Upper lobe of right lung (tissue), 1 donor: ENCODE measurements at regions not wholly inside any gene's neighbourhood (a gene's known extent, or its start where the extent isn't known, plus 50 kb on each side); places are given as distances from the start of the nearest gene placed in this dataset.

Source experiments
- ATAC-seq: fragments of 200-7000 bp; cut with Tn5 transposase; one replicate; pipeline ENCODE4 v1.9.1; 2020; ENCODE audit warnings: mild to moderate bottlenecking, moderate library complexity
- DNase-seq: peaks from one replicate; pipeline ENCODE4 v3.0.0-alpha.2; 2020
- H3K27ac ChIP-seq: fragments of 200-600 bp; one replicate; pipeline ENCODE4 v1.8.0; 2022
- H3K27me3 ChIP-seq: fragments of 200-600 bp; one replicate; pipeline ENCODE4 v1.8.0; 2022; ENCODE audit warnings: mild to moderate bottlenecking
- H3K36me3 ChIP-seq: fragments of 200-600 bp; one replicate; pipeline ENCODE4 v1.8.0; 2022
- H3K4me1 ChIP-seq: fragments of 200-600 bp; one replicate; pipeline ENCODE4 v1.8.0; 2022
- H3K4me3 ChIP-seq: fragments of 200-600 bp; one replicate; pipeline ENCODE4 v1.8.0; 2022; ENCODE audit warnings: mild to moderate bottlenecking
- H3K9me3 ChIP-seq: fragments of 200-600 bp; one replicate; pipeline ENCODE4 v1.8.0; 2022
- intact Hi-C: fragments of 100-400 bp; cut with DNase I; formaldehyde crosslinking; loops from one replicate; pipeline ENCODE4 v1.11.0; 2022
- TF ChIP-seq, protein P1 (sequence below): fragments of 200-600 bp; IDR thresholded peaks from one replicate; pipeline ENCODE4 v1.8.0; 2022; ENCODE audit warnings: antibody characterized with exemption
- donor health status: DM: no; HTN: yes; CAD: no; lungs with severe emphysema.

DNA sequence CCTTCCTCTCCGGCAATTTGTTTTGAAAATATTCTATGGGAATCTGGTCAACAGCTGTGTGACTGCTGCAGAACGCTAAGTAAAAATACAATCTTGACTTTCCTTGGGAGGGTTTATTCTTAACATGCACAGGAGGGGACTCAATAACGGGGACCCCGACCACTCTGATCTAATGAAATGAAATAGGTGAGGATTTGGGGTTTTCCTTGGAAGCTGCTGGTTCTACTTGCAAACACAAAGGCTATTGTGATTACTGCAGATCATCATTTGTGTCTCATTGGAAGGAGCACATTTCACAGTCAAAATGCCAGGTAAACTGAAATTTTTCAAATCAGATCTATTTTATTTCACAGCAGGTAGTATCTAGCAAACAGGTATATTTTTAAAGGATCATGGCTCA is 366.1 kb downstream of the SHANK2 start:
- H3K4me1 ChIP-seq, result no peaks in the 10 kb centered on the region
- no peaks in the 10 kb centered on the region for H3K36me3 ChIP-seq
- no peak for ATAC-seq
- no peaks in the 10 kb centered on the region for H3K9me3 ChIP-seq
- no peak overlapping the region for H3K4me3 ChIP-seq
- no peak for DNase-seq
- TF ChIP-seq, protein P1, sequence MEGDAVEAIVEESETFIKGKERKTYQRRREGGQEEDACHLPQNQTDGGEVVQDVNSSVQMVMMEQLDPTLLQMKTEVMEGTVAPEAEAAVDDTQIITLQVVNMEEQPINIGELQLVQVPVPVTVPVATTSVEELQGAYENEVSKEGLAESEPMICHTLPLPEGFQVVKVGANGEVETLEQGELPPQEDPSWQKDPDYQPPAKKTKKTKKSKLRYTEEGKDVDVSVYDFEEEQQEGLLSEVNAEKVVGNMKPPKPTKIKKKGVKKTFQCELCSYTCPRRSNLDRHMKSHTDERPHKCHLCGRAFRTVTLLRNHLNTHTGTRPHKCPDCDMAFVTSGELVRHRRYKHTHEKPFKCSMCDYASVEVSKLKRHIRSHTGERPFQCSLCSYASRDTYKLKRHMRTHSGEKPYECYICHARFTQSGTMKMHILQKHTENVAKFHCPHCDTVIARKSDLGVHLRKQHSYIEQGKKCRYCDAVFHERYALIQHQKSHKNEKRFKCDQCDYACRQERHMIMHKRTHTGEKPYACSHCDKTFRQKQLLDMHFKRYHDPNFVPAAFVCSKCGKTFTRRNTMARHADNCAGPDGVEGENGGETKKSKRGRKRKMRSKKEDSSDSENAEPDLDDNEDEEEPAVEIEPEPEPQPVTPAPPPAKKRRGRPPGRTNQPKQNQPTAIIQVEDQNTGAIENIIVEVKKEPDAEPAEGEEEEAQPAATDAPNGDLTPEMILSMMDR, result no peak
- intact Hi-C loops, result no loop called here
- no peaks in the 10 kb centered on the region for H3K27me3 ChIP-seq
- no peak overlapping the region for H3K27ac ChIP-seq

DNA sequence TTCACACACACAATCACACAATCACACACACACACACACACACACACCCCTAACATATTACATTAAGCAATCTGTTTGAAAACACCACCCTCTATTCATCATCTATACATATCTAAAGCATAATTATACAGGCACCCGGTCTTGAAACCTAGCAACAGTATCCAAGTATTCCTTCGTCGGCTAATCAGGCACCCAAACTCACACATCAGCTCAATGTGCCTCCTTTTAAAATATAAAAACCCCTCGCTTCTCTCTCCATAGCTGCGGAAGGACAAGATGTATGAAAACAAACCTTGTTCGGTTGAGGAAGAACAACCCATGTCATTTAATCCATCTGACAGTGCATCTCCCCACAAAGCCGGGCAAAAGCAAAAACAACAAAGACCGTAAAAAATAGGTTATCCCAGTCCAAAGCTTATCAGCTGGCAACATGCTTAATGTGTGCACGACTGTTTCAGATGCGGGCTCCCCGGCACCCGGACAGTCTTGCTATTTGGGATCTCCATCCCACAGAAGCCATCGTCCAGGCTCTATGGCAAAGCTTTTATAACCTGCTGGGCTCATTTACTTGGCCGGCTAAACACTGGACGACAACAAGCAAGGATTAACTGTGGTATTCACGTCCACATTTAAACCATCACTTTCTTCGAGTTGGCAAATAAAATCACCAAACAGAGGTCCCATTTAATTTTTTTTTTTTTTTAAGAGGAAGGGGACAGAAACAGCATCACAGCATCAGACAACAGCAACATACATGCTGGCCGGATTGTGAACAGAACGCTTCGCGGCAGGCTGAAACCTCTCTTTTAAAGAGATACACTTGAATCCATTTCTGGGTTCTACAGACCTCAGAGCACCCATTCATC is 365.5 kb downstream of the SHANK2 start:
- H3K36me3 ChIP-seq, result no peaks in the 10 kb centered on the region
- no peaks in the 10 kb centered on the region for H3K4me1 ChIP-seq
- intact Hi-C loops, result no loop called here
- no peak overlapping the region for H3K27ac ChIP-seq
- ATAC-seq (no peak), DNase-seq (no peak)
- no peaks in the 10 kb centered on the region for H3K27me3 ChIP-seq
- TF ChIP-seq, protein P1, result no peak
- no peaks in the 10 kb centered on the region for H3K9me3 ChIP-seq
- H3K4me3 ChIP-seq, result no peak overlapping the region

DNA sequence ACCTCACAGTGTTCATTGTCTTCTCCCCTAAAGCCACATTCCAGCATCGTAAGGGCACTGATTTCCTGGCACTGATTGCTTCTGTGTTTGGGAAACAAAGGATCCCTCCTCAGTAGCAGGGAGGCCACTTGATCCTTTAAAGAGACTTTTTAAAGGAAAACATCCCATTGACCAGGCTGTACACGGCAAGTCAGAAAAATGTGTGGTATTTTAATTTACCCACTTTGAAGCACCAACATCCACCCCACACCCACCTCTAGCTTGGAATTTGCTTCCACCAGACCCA is 364.9 kb downstream of the SHANK2 start:
- TF ChIP-seq, protein P1, result no peak
- DNase-seq (no peak), ATAC-seq (peak; percentile 34)
- Histone ChIP-seq H3K9me3 (no peaks in the 10 kb centered on the region), H3K4me3 (no peak overlapping the region), H3K27me3 (no peaks in the 10 kb centered on the region), H3K4me1 (no peaks in the 10 kb centered on the region), H3K27ac (no peak overlapping the region), H3K36me3 (no peaks in the 10 kb centered on the region)
- intact Hi-C loops, result no loop called here

DNA sequence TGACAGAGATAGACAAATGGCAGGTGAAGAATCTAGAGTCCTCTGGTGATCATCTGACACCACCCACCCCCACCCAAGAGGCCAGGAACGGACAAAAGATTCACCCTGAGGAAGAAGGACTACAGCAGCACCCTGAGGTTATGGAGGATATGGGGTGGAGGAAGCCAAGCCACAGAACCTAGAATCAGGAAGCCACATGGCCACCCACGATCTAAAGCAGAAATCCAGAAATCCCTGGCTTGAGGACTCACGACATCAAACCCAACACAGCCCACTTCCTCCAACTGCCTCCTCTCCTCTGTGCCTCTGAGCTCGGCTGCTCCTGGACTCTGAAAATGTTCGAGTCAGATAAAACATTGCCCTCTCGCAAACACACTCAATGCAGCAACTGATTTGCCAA is 364.3 kb downstream of the SHANK2 start:
- H3K4me1 ChIP-seq, result no peaks in the 10 kb centered on the region
- no peak overlapping the region for H3K27ac ChIP-seq
- H3K36me3 ChIP-seq, result no peaks in the 10 kb centered on the region
- intact Hi-C loops, result no loop called here
- ATAC-seq (no peak), DNase-seq (no peak)
- H3K4me3 ChIP-seq, result no peak overlapping the region
- TF ChIP-seq, protein P1, result no peak
- no peaks in the 10 kb centered on the region for H3K27me3 ChIP-seq
- no peaks in the 10 kb centered on the region for H3K9me3 ChIP-seq

DNA sequence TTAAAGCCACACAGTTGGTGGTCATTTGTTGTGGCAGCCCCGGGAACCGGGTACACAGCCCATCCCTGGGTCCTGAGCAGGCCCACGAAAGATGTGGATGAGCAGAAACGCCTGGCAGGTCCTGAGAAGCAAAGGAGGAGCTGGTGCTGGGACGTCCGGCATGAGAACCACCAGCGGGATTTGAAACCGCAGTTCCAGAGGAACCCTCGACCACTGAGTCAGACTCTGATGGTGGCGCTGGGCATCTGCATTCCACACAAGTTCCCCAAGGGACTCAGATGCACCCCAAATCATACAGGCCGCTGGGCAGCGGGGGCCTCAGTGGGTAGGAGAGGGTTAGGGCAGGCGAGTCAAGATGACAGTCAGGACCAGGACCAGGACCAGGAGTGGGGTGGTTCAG is 363.0 kb downstream of the SHANK2 start:
- intact Hi-C loops, result no loop called here
- no peak for DNase-seq
- Histone ChIP-seq H3K27ac (no peak overlapping the region), H3K4me1 (no peaks in the 10 kb centered on the region), H3K9me3 (no peaks in the 10 kb centered on the region), H3K36me3 (no peaks in the 10 kb centered on the region), H3K27me3 (no peaks in the 10 kb centered on the region), H3K4me3 (no peak overlapping the region)
- ATAC-seq, result no peak
- TF ChIP-seq, protein P1, result no peak
